Naive thymus-derived CD4-positive, alpha-beta T cell (primary cell): ENCODE measurements at regions not wholly inside any gene's neighbourhood (a gene's known extent, or its start where the extent isn't known, plus 50 kb on each side); places are given as distances from the start of the nearest gene placed in this dataset.
"Not testable (repeated sequence)": the region's sequence is repeated elsewhere in the genome, so short reads cannot be mapped to it uniquely, and the experiment has no call there.

ENCODE experiments used
- ATAC-seq: fragments of 150-1000 bp; cut with Tn5 transposase; 2 replicates; pipeline ENCODE4 v1.10.0; 2021; ENCODE audit warnings: mild to moderate bottlenecking, moderate library complexity
- CTCF ChIA-PET: fragments of 350-600 bp; sonication (Branson Sonifier 250); formaldehyde crosslinking; loops from one replicate; lab custom pipeline; 2021; ENCODE audit warnings: antibody characterized with exemption; lab: Charles Lee
- POLR2A ChIA-PET: fragments of 350-600 bp; sonication (Branson Sonifier 250); formaldehyde crosslinking; loops from one replicate; lab custom pipeline; 2021; ENCODE audit warnings: antibody characterized with exemption, inconsistent platforms; lab: Charles Lee
- DNase-seq, 9 donors: peaks; one replicate each; pipeline versions ENCODE4 v3.0.0 to v3.0.0-alpha.2; 2020 to 2022; ENCODE audit warnings: mixed read lengths in 1 of 9
- H3K27ac ChIP-seq: one replicate; pipeline ENCODE4 v1.7.0; 2013; ENCODE audit warnings: mild to moderate bottlenecking, low read depth, low read length, moderate library complexity
- H3K27me3 ChIP-seq, 2 donors: one replicate each; pipeline ENCODE4 v1.7.0; 2013; ENCODE audit warnings: low read length in 2 of 2, mild to moderate bottlenecking in 2 of 2, moderate library complexity in 2 of 2; ENCODE audit not compliant: control insufficient read depth in 2 of 2, insufficient read depth in 2 of 2
- H3K36me3 ChIP-seq, 3 experiments: 1 replicate in 2 of 3; 2 replicates in 1 of 3; pipeline ENCODE4 v1.7.0; 2013; ENCODE audit warnings: low read length in 3 of 3, mild to moderate bottlenecking in 3 of 3, moderate library complexity in 1 of 3; ENCODE audit not compliant: insufficient read depth in 3 of 3, control insufficient read depth in 2 of 3
- H3K4me1 ChIP-seq, 2 donors: one replicate each; pipeline ENCODE4 v1.7.0; 2013; ENCODE audit warnings: low read length in 2 of 2, mild to moderate bottlenecking in 2 of 2, moderate library complexity in 1 of 2; ENCODE audit not compliant: control insufficient read depth in 2 of 2, insufficient read depth in 2 of 2
- H3K4me3 ChIP-seq: 2 replicates; pipeline ENCODE4 v1.7.0; 2013; ENCODE audit warnings: mild to moderate bottlenecking, low read length
- H3K9me3 ChIP-seq, 3 experiments: 1 replicate in 2 of 3; 2 replicates in 1 of 3; pipeline ENCODE4 v1.7.0; 2013; ENCODE audit warnings: low read length in 3 of 3; ENCODE audit not compliant: control insufficient read depth in 2 of 3
- H3K27ac Mint-ChIP-seq, 9 donors: one replicate each; pipeline ENCODE4 v1.8.0; 2020 to 2022; ENCODE audit warnings: mixed read lengths in 9 of 9, mild to moderate bottlenecking in 8 of 9, moderate library complexity in 5 of 9, inconsistent platforms in 2 of 9
- H3K27me3 Mint-ChIP-seq, 5 donors: one replicate each; pipeline ENCODE4 v1.8.0; 2021 to 2022; ENCODE audit warnings: mixed read lengths in 5 of 5, mild to moderate bottlenecking in 1 of 5
- H3K36me3 Mint-ChIP-seq, 5 donors: one replicate each; pipeline ENCODE4 v1.8.0; 2020 to 2022; ENCODE audit warnings: mixed read lengths in 5 of 5, mild to moderate bottlenecking in 3 of 5, inconsistent platforms in 1 of 5
- H3K4me1 Mint-ChIP-seq, 7 donors: one replicate each; pipeline ENCODE4 v1.8.0; 2020 to 2022; ENCODE audit warnings: mixed read lengths in 7 of 7, mild to moderate bottlenecking in 3 of 7, inconsistent platforms in 1 of 7
- H3K4me3 Mint-ChIP-seq, 10 donors: one replicate each; pipeline ENCODE4 v1.8.0; 2020 to 2022; ENCODE audit warnings: mild to moderate bottlenecking in 10 of 10, mixed read lengths in 10 of 10, moderate library complexity in 6 of 10, inconsistent platforms in 2 of 10
- H3K9me3 Mint-ChIP-seq, 11 donors: one replicate each; pipeline ENCODE4 v1.8.0; 2020 to 2022; ENCODE audit warnings: mixed read lengths in 11 of 11, mild to moderate bottlenecking in 4 of 11, inconsistent platforms in 1 of 11, moderate library complexity in 1 of 11
- intact Hi-C, 2 donors: fragments of 100-400 bp; cut with micrococcal nuclease; formaldehyde crosslinking; loops; one replicate each; pipeline ENCODE4 v1.15.1; 2023

- Histone ChIP-seq H3K36me3 (no peaks in the 10 kb centered on the region), H3K9me3 (peaks cover 0 to 8% (median 0%) of the 10 kb centered on the region in 3 experiments), H3K27ac (no peak overlapping the region), H3K4me3 (no peak overlapping the region), H3K27me3 (no peaks in the 10 kb centered on the region), H3K4me1 (peaks cover 6 to 14% of the 10 kb centered on the region in 2 donors)
- DNase-seq (no peak), ATAC-seq (no peak)
- POLR2A ChIA-PET: no interaction called here
- intact Hi-C loops: no loop called here
- Mint-ChIP-seq H3K27me3 (no peaks in the 10 kb centered on the region), H3K27ac (peak overlapping the region in 2 of 9 donors; percentile 37 to 79), H3K9me3 (peaks cover 0 to 28% (median 10%) of the 10 kb centered on the region in 11 donors), H3K4me3 (no peak overlapping the region), H3K4me1 (peaks cover 9 to 40% (median 35%) of the 10 kb centered on the region in 7 donors), H3K36me3 (peaks cover 0 to 36% (median 0%) of the 10 kb centered on the region in 5 donors)
- CTCF ChIA-PET: no interaction called here
Observed at GRCh38 chr6:149244105-149244504, 73.4 kb upstream of the TAB2 start.

GRCh38 chr6:149246691-149247384, 70.7 kb upstream of the TAB2 start:
- intact Hi-C loops: no loop called here
- Mint-ChIP-seq H3K4me1 (peaks cover 17 to 53% (median 43%) of the 10 kb centered on the region in 7 donors), H3K36me3 (peaks cover 0 to 31% (median 0%) of the 10 kb centered on the region in 5 donors), H3K9me3 (peaks cover 0 to 16% (median 2%) of the 10 kb centered on the region in 11 donors), H3K27me3 (no peaks in the 10 kb centered on the region), H3K27ac (peak overlapping the region in 8 of 9 donors; percentile 46 to 89 (median 75)), H3K4me3 (peak overlapping the region in 6 of 10 donors; percentile 6 to 53 (median 40))
- CTCF ChIA-PET: no interaction called here
- H3K9me3 ChIP-seq: no peaks in the 10 kb centered on the region
- DNase-seq: no peak
- POLR2A ChIA-PET: interaction anchor here (0.6 to 0.9 kb wide), 3 partner anchors 13 to 93 kb away, joined by 3 read pairs; no protein-coding TSS in a partner anchor
- peaks cover 6 to 18% of the 10 kb centered on the region in 2 donors for H3K4me1 ChIP-seq
- ATAC-seq: peak; percentile 69
- H3K27ac ChIP-seq: no peak overlapping the region
- no peaks in the 10 kb centered on the region for H3K27me3 ChIP-seq
- H3K4me3 ChIP-seq: no peak overlapping the region
- H3K36me3 ChIP-seq: no peaks in the 10 kb centered on the region

- H3K27me3 Mint-ChIP-seq: no peaks in the 10 kb centered on the region
- peaks cover 17 to 53% (median 43%) of the 10 kb centered on the region in 7 donors for H3K4me1 Mint-ChIP-seq
- H3K27ac Mint-ChIP-seq: peak overlapping the region in 6 of 9 donors; percentile 46 to 89 (median 76)
- peak overlapping the region in 2 of 10 donors; percentile 6 to 51 for H3K4me3 Mint-ChIP-seq
- Histone ChIP-seq H3K27me3 (no peaks in the 10 kb centered on the region), H3K4me3 (no peak overlapping the region), H3K27ac (no peak overlapping the region), H3K36me3 (no peaks in the 10 kb centered on the region), H3K9me3 (no peaks in the 10 kb centered on the region), H3K4me1 (peaks cover 6 to 18% of the 10 kb centered on the region in 2 donors)
- intact Hi-C loops: no loop called here
- DNase-seq (no peak), ATAC-seq (peak; percentile 25)
- CTCF ChIA-PET: no interaction called here
- H3K9me3 Mint-ChIP-seq: peaks cover 0 to 13% (median 0%) of the 10 kb centered on the region in 11 donors
- POLR2A ChIA-PET: interaction anchor here (0.9 kb wide), 1 partner anchor 94 kb away, joined by 3 read pairs; no protein-coding TSS in a partner anchor
- peaks cover 0 to 29% (median 0%) of the 10 kb centered on the region in 5 donors for H3K36me3 Mint-ChIP-seq
Observed at GRCh38 chr6:149247385-149247763, 70.1 kb upstream of the TAB2 start.

GRCh38 chr6:149248263-149248662, 69.2 kb upstream of the TAB2 start:
- Mint-ChIP-seq H3K4me3 (peak overlapping the region in 4 of 10 donors; percentile 0 to 82 (median 37)), H3K36me3 (peaks cover 0 to 33% (median 3%) of the 10 kb centered on the region in 5 donors), H3K9me3 (peaks cover 0 to 15% (median 0%) of the 10 kb centered on the region in 11 donors), H3K4me1 (peaks cover 17 to 57% (median 43%) of the 10 kb centered on the region in 7 donors), H3K27ac (peak overlapping the region in 3 of 9 donors; percentile 21 to 89 (median 83))
- H3K4me3 ChIP-seq, H3K27ac ChIP-seq, ATAC-seq, intact Hi-C loops, DNase-seq, H3K9me3 ChIP-seq, H3K27me3 ChIP-seq, CTCF ChIA-PET, H3K36me3 ChIP-seq, H3K27me3 Mint-ChIP-seq: not testable (repeated sequence)
- POLR2A ChIA-PET: interaction anchor here (1.5 kb wide), 1 partner anchor 31 kb away, joined by 3 read pairs; no protein-coding TSS in a partner anchor
- H3K4me1 ChIP-seq: peaks cover 6 to 18% of the 10 kb centered on the region in 2 donors

- Mint-ChIP-seq H3K27ac (peak overlapping the region in 6 of 9 donors; percentile 0 to 83 (median 68)), H3K9me3 (peaks cover 0 to 11% (median 0%) of the 10 kb centered on the region in 11 donors), H3K4me3 (peak overlapping the region in 5 of 10 donors; percentile 0 to 82 (median 18)), H3K4me1 (peaks cover 17 to 52% (median 37%) of the 10 kb centered on the region in 7 donors), H3K27me3 (no peaks in the 10 kb centered on the region), H3K36me3 (peaks cover 0 to 29% (median 3%) of the 10 kb centered on the region in 5 donors)
- ATAC-seq (peak; percentile 65), DNase-seq (peak in 2 of 9 donors; percentile 27 to 33)
- Histone ChIP-seq H3K4me3 (no peak overlapping the region), H3K27me3 (no peaks in the 10 kb centered on the region), H3K9me3 (no peaks in the 10 kb centered on the region), H3K36me3 (no peaks in the 10 kb centered on the region), H3K4me1 (peaks cover 6 to 15% of the 10 kb centered on the region in 2 donors), H3K27ac (no peak overlapping the region)
- ChIA-PET CTCF (interaction anchor here (1.0 kb wide), 1 partner anchor 13 kb away, joined by 3 read pairs; no protein-coding TSS in a partner anchor), POLR2A (interaction anchor here (1.0 to 1.5 kb wide), 2 partner anchors 13 to 30 kb away, joined by 3 to 5 read pairs; no protein-coding TSS in a partner anchor)
- intact Hi-C loops: no loop called here
Observed at GRCh38 chr6:149248693-149249369, 68.7 kb upstream of the TAB2 start.
